Astrocyte of the cerebellum (primary cell): ENCODE measurements at regions not wholly inside any gene's neighbourhood (a gene's known extent, or its start where the extent isn't known, plus 50 kb on each side); places are given as distances from the start of the nearest gene placed in this dataset.

Experiments
- DNase-seq: peaks from one replicate; pipeline ENCODE4 v3.0.0-alpha.2; 2011; ENCODE audit warnings: low read depth
- H3K4me3 ChIP-seq: 2 replicates; pipeline ENCODE4 v1.5.1; 2011; ENCODE audit warnings: mild to moderate bottlenecking, low read depth, low read length, moderate library complexity
- CTCF ChIP-seq: IDR thresholded peaks from 2 replicates; pipeline ENCODE4 v1.5.1; 2012; ENCODE audit warnings: low read length, low read depth, moderate library complexity, mild to moderate bottlenecking; ENCODE audit errors: missing control alignments
- in situ Hi-C: cut with HindIII; loops from 2 replicates; pipeline ENCODE4 v1.10.0; 2017; ENCODE audit warnings: low sequenced_read_pairs

GRCh38 chr18:24799720-24800119, 339.3 kb downstream of the HRH4 start:
- in situ Hi-C loops: no loop called here
- no peak overlapping the region for H3K4me3 ChIP-seq
- TF ChIP-seq CTCF: no peak
- no peak for DNase-seq

- H3K4me3 ChIP-seq: no peak overlapping the region
- no peak for TF ChIP-seq CTCF
- in situ Hi-C loops: no loop called here
- no peak for DNase-seq
Observed at GRCh38 chr18:24801001-24801400, 340.6 kb downstream of the HRH4 start.

GRCh38 chr18:24802456-24802855, 342.0 kb downstream of the HRH4 start:
- no peak for TF ChIP-seq CTCF
- in situ Hi-C loops: no loop called here
- no peak for DNase-seq
- no peak overlapping the region for H3K4me3 ChIP-seq

- no peak overlapping the region for H3K4me3 ChIP-seq
- no peak for TF ChIP-seq CTCF
- DNase-seq: no peak
- in situ Hi-C loops: no loop called here
Observed at GRCh38 chr18:24805156-24805555, 344.7 kb downstream of the HRH4 start.

- in situ Hi-C loops: no loop called here
- H3K4me3 ChIP-seq: no peak overlapping the region
Observed at GRCh38 chr18:24809173-24809950, 348.9 kb downstream of the HRH4 start.

GRCh38 chr18:24810561-24811305, 350.3 kb downstream of the HRH4 start:
- TF ChIP-seq CTCF: no peak
- in situ Hi-C loops: no loop called here
- H3K4me3 ChIP-seq: no peak overlapping the region
- no peak for DNase-seq

More at GRCh38 chr18:24809173-24809950, 348.9 kb downstream of the HRH4 start:
- DNase-seq: no peak
- TF ChIP-seq CTCF: no peak
